HG03025 (cell line): ENCODE measurements at regions not wholly inside any gene's neighbourhood (a gene's known extent, or its start where the extent isn't known, plus 50 kb on each side); places are given as distances from the start of the nearest gene placed in this dataset.

ENCODE experiments used
- ATAC-seq: cut with Tn5 transposase; IDR thresholded peaks from one replicate; pipeline ENCODE4 v1.9.1; 2021; ENCODE audit warnings: mild to moderate bottlenecking, moderate library complexity; ENCODE audit not compliant: unreplicated experiment, low FRiP score

GRCh38 chrX:109841869-109842579 lies 109.0 kb upstream of the ACSL4 start:
- ATAC-seq, result no peak

- ATAC-seq, result no peak
These were observed 109.6 kb upstream of the ACSL4 start for GRCh38 chrX:109842611-109843010.

GRCh38 chrX:109843963-109844751 lies 111.1 kb upstream of the ACSL4 start:
- ATAC-seq, result no peak

- ATAC-seq, result no peak
These were observed 111.9 kb upstream of the ACSL4 start for GRCh38 chrX:109844986-109845385.

- ATAC-seq, result no peak
These were observed 112.9 kb upstream of the ACSL4 start for GRCh38 chrX:109845996-109846395.

- no peak for ATAC-seq
These were observed 114.5 kb upstream of the ACSL4 start for GRCh38 chrX:109847257-109848187.

- peak; percentile 50 for ATAC-seq
These were observed 115.5 kb upstream of the ACSL4 start for GRCh38 chrX:109848461-109849050.

GRCh38 chrX:109854096-109854495 lies 121.0 kb upstream of the ACSL4 start:
- ATAC-seq, result no peak

- ATAC-seq, result no peak
These were observed 122.4 kb upstream of the ACSL4 start for GRCh38 chrX:109855501-109855900.

GRCh38 chrX:109856974-109857373 lies 123.9 kb upstream of the ACSL4 start:
- ATAC-seq, result no peak

- ATAC-seq, result no peak
These were observed 124.6 kb upstream of the ACSL4 start for GRCh38 chrX:109857584-109858228.

- no peak for ATAC-seq
These were observed 125.7 kb upstream of the ACSL4 start for GRCh38 chrX:109858602-109859341.

GRCh38 chrX:109859651-109860050 lies 126.6 kb upstream of the ACSL4 start:
- ATAC-seq, result no peak

GRCh38 chrX:109862433-109862832 lies 129.4 kb upstream of the ACSL4 start:
- ATAC-seq, result no peak

- ATAC-seq, result no peak
These were observed 130.8 kb upstream of the ACSL4 start for GRCh38 chrX:109863811-109864210.

- no peak for ATAC-seq
These were observed 131.6 kb upstream of the TMEM164 start for GRCh38 chrX:109871121-109871888.

GRCh38 chrX:109872021-109872732 lies 130.7 kb upstream of the TMEM164 start:
- no peak for ATAC-seq

- ATAC-seq, result no peak
These were observed 129.3 kb upstream of the TMEM164 start for GRCh38 chrX:109873574-109873973.
